HCT116 (cell line): ENCODE measurements at regions not wholly inside any gene's neighbourhood (a gene's known extent, or its start where the extent isn't known, plus 50 kb on each side); places are given as distances from the start of the nearest gene placed in this dataset.

Experiments
- ATAC-seq: fragments of 200-7000 bp; cut with Tn5 transposase; 2 replicates; pipeline ENCODE4 v1.9.1; 2020; ENCODE audit warnings: mild to moderate bottlenecking, moderate library complexity
- BruUV-seq: library from RNA; stranded (reverse); fragments of 400-500 nt; replicated peaks from 2 replicates; lab custom pipeline; 2021; lab: Mats Ljungman, UMichigan
- CTCF ChIA-PET: fragments of 300-600 bp; sonication (Branson Sonifier 250); formaldehyde crosslinking; loops from one replicate; lab custom pipeline; 2021; ENCODE audit warnings: antibody characterized with exemption; lab: Charles Lee
- POLR2A ChIA-PET: fragments of 300-600, 350-600 bp; sonication (Branson Sonifier 250); formaldehyde crosslinking; loops from one replicate; lab custom pipeline; 2021; ENCODE audit warnings: antibody characterized with exemption; lab: Charles Lee
- RAD21 ChIA-PET, 2 experiments: fragments of 300-600 bp; sonication (Branson Sonifier 250); formaldehyde crosslinking; loops; one replicate each; lab custom pipeline; 2023; ENCODE audit warnings: low total read pairs in 2 of 2; ENCODE audit not compliant: uncharacterized antibody in 2 of 2, unreplicated experiment in 2 of 2, low non-redundant PET in 1 of 2; lab: Charles Lee
- DNase-seq: peaks from one replicate; pipeline ENCODE4 v3.0.0-alpha.2; 2010; ENCODE audit warnings: low read depth, low spot score
- H2AFZ ChIP-seq: fragments of 200-600 bp; shearing (Covaris generic), sonication (generic); 2 replicates; pipeline ENCODE4 v1.6.1; 2017; ENCODE audit warnings: low read depth, mixed run types, mixed read lengths, antibody characterized with exemption, low read length; ENCODE audit not compliant: poor library complexity, severe bottlenecking
- H3K27ac ChIP-seq: 2 replicates; pipeline ENCODE4 v1.5.1; 2012; ENCODE audit warnings: low read depth, low read length
- H3K27me3 ChIP-seq: fragments of 200-600 bp; sonication (generic); 2 replicates; pipeline ENCODE4 v1.6.1; 2016; ENCODE audit warnings: mixed run types, low read length, mixed read lengths; ENCODE audit not compliant: insufficient read depth
- H3K36me3 ChIP-seq, 2 experiments: fragments of 200-500 bp in 1 of 2; fragments of 200-600 bp in 1 of 2; sonication (Bioruptor generic) in 1 of 2; sonication (generic) in 1 of 2; 2 replicates each; pipeline versions ENCODE4 v1.5.1 to v1.6.1; 2014 to 2016; ENCODE audit warnings: low read length in 2 of 2, inconsistent platforms in 1 of 2, mixed read lengths in 1 of 2, mixed run types in 1 of 2; ENCODE audit not compliant: insufficient read depth in 2 of 2, control insufficient read depth in 1 of 2
- H3K4me1 ChIP-seq, 2 experiments: fragments of 200-600 bp in 1 of 2; sonication (generic) in 1 of 2; 2 replicates each; pipeline versions ENCODE4 v1.5.1 to v1.6.1; 2012 to 2017; ENCODE audit warnings: low read length in 2 of 2, inconsistent platforms in 1 of 2, mild to moderate bottlenecking in 1 of 2, mixed read lengths in 1 of 2, mixed run types in 1 of 2, moderate library complexity in 1 of 2; ENCODE audit not compliant: insufficient read depth in 2 of 2, control insufficient read depth in 1 of 2
- H3K4me2 ChIP-seq: fragments of 200-600 bp; sonication (generic); 2 replicates; pipeline ENCODE4 v1.6.1; 2017; ENCODE audit warnings: mixed run types, low read length, mixed read lengths
- H3K4me3 ChIP-seq, 2 experiments: fragments of 200-600 bp in 1 of 2; sonication (generic) in 1 of 2; replicated peaks in 1 of 2; 2 replicates each; pipeline ENCODE4 v1.5.1; 2011 to 2016; ENCODE audit warnings: low read length in 2 of 2, control low read depth in 1 of 2, low read depth in 1 of 2, mild to moderate bottlenecking in 1 of 2, mixed read lengths in 1 of 2, mixed run types in 1 of 2
- H3K79me2 ChIP-seq: fragments of 200-600 bp; sonication (generic); 2 replicates; pipeline ENCODE4 v1.6.1; 2017; ENCODE audit warnings: mild to moderate bottlenecking, mixed run types, low read length, moderate library complexity, mixed read lengths; ENCODE audit not compliant: insufficient read depth
- H3K9ac ChIP-seq: fragments of 200-600 bp; sonication (generic); 2 replicates; pipeline ENCODE4 v1.6.1; 2016; ENCODE audit warnings: low read length, mixed read lengths
- H3K9me2 ChIP-seq: fragments of 200-600 bp; sonication (generic), shearing (Covaris generic); 2 replicates; pipeline ENCODE4 v1.6.1; 2017; ENCODE audit warnings: mixed run types, mild to moderate bottlenecking, moderate library complexity; ENCODE audit not compliant: insufficient read depth
- H3K9me3 ChIP-seq, 2 experiments: fragments of 200-500 bp in 1 of 2; fragments of 200-600 bp in 1 of 2; sonication (Bioruptor generic) in 1 of 2; sonication (generic) in 1 of 2; 2 replicates each; pipeline ENCODE4 v1.6.1; 2014 to 2017; ENCODE audit warnings: low read length in 2 of 2, mixed read lengths in 2 of 2, inconsistent platforms in 1 of 2, low read depth in 1 of 2, mild to moderate bottlenecking in 1 of 2, mixed run types in 1 of 2, moderate library complexity in 1 of 2; ENCODE audit not compliant: control insufficient read depth in 1 of 2, insufficient read depth in 1 of 2
- H4K20me1 ChIP-seq: fragments of 200-600 bp; sonication (generic), shearing (Covaris generic); 2 replicates; pipeline ENCODE4 v1.6.1; 2017; ENCODE audit warnings: mixed run types, mild to moderate bottlenecking, moderate library complexity; ENCODE audit not compliant: insufficient read depth
- CBX3 ChIP-seq: IDR thresholded peaks from 2 replicates; pipeline ENCODE4 v1.6.1; 2012; ENCODE audit warnings: low read depth
- CEBPB ChIP-seq: IDR thresholded peaks from 2 replicates; pipeline ENCODE4 v1.6.1; 2012; ENCODE audit warnings: low read depth
- EGR1 ChIP-seq: IDR thresholded peaks from 2 replicates; pipeline ENCODE4 v1.6.1; 2012; ENCODE audit warnings: low read depth
- ELF1 ChIP-seq: IDR thresholded peaks from 2 replicates; pipeline ENCODE4 v1.6.1; 2012; ENCODE audit warnings: low read depth, borderline replicate concordance
- EZH2 ChIP-seq: fragments of 200-600 bp; sonication (generic); IDR thresholded peaks from 2 replicates; pipeline ENCODE4 v1.6.1; 2017; ENCODE audit warnings: antibody characterized with exemption, mixed run types
- EZH2phosphoT487 ChIP-seq: fragments of 200-600 bp; IDR thresholded peaks from 2 replicates; pipeline ENCODE4 v1.6.1; 2018; ENCODE audit warnings: antibody characterized with exemption, borderline replicate concordance
- FOSL1 ChIP-seq: IDR thresholded peaks from 2 replicates; pipeline ENCODE4 v1.6.1; 2012; ENCODE audit warnings: low read depth
- POLR2A ChIP-seq: IDR thresholded peaks from 2 replicates; pipeline ENCODE4 v1.7.0; 2011; ENCODE audit warnings: borderline replicate concordance; ENCODE audit not compliant: insufficient read depth, insufficient read length; ENCODE audit errors: extremely low read depth
- POLR2AphosphoS5 ChIP-seq: IDR thresholded peaks from 2 replicates; pipeline ENCODE4 v1.6.1; 2011; ENCODE audit warnings: mild to moderate bottlenecking, low read depth, low read length, moderate library complexity
- SIN3A ChIP-seq: IDR thresholded peaks from 2 replicates; pipeline ENCODE4 v1.6.1; 2012; ENCODE audit warnings: low read depth
- SP1 ChIP-seq: IDR thresholded peaks from 2 replicates; pipeline ENCODE4 v1.6.1; 2012; ENCODE audit warnings: low read depth
- SRF ChIP-seq: IDR thresholded peaks from 2 replicates; pipeline ENCODE4 v1.6.1; 2012; ENCODE audit warnings: low read depth
- YY1 ChIP-seq: IDR thresholded peaks from 2 replicates; pipeline ENCODE4 v1.6.1; 2011; ENCODE audit warnings: low read length, low read depth, moderate library complexity, mild to moderate bottlenecking; ENCODE audit not compliant: insufficient replicate concordance; ENCODE audit errors: extremely low read depth
- intact Hi-C: fragments of 100-400 bp; cut with micrococcal nuclease; formaldehyde crosslinking; loops from 2 replicates; pipeline ENCODE4 v1.10.0; 2022
- TF ChIP-seq, protein P1 (sequence below): IDR thresholded peaks from 2 replicates; pipeline ENCODE4 v1.6.1; 2012; ENCODE audit warnings: low read depth
- TF ChIP-seq, protein P2 (sequence below): IDR thresholded peaks from 2 replicates; pipeline ENCODE4 v1.6.1; 2012
- TF ChIP-seq, protein P3 (sequence below): IDR thresholded peaks from 2 replicates; pipeline ENCODE4 v1.6.1; 2011; ENCODE audit warnings: mild to moderate bottlenecking, low read length, moderate library complexity; ENCODE audit not compliant: insufficient replicate concordance; ENCODE audit errors: extremely low read depth

DNA sequence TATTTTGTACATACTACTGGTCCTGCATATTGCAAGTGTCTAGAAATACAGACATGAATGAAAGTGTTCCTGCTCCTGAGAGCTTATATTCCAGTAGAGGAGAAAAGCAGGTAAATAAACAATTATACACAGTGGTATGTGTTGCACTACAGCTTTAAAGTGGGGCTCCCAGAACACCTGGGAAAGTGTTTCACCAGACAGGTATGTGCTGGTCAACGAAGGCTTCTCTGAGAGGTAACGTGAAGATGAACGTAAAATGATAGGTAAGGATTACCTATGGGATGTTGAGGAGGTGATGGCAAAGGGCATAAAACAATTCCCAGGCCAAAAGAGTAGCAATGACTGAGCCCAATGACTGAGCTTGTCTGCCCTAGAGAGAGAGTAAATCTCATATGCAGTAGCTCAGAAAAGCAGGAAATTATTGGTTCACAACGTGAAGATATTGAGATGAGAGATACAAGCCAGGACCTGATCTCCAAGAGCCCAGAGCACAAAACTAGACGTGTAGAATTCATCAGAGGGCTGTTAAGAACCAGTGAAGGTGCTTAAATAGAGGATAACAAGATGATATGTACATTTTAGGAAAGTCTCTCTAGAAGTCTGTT lies 459.1 kb upstream of the BCHE start:
- intact Hi-C loops, result loop anchor here (10.0 kb wide), 1 partner anchor 61 kb away; no protein-coding TSS in a partner anchor
- H3K27me3 ChIP-seq, result no peaks in the 10 kb centered on the region
- ChIA-PET POLR2A (no interaction called here), CTCF (no interaction called here)
- no peaks in the 10 kb centered on the region for H3K4me1 ChIP-seq
- H3K79me2 ChIP-seq, result no peaks in the 10 kb centered on the region
- no peak overlapping the region for H3K4me3 ChIP-seq
- no peak overlapping the region for H2AFZ ChIP-seq
- DNase-seq, result no peak
- BruUV-seq, result no TSS peak
- H3K36me3 ChIP-seq, result no peaks in the 10 kb centered on the region
- H3K4me2 ChIP-seq, result no peak overlapping the region
- no peak overlapping the region for H3K9ac ChIP-seq
- TF ChIP-seq POLR2A (no peak), EZH2 (no peak), POLR2AphosphoS5 (no peak), ELF1 (no peak), SRF (no peak), SP1 (no peak), FOSL1 (no peak), CEBPB (no peak), CBX3 (no peak), EZH2phosphoT487 (no peak), SIN3A (no peak), YY1 (no peak), EGR1 (no peak)
- TF ChIP-seq, protein P1, sequence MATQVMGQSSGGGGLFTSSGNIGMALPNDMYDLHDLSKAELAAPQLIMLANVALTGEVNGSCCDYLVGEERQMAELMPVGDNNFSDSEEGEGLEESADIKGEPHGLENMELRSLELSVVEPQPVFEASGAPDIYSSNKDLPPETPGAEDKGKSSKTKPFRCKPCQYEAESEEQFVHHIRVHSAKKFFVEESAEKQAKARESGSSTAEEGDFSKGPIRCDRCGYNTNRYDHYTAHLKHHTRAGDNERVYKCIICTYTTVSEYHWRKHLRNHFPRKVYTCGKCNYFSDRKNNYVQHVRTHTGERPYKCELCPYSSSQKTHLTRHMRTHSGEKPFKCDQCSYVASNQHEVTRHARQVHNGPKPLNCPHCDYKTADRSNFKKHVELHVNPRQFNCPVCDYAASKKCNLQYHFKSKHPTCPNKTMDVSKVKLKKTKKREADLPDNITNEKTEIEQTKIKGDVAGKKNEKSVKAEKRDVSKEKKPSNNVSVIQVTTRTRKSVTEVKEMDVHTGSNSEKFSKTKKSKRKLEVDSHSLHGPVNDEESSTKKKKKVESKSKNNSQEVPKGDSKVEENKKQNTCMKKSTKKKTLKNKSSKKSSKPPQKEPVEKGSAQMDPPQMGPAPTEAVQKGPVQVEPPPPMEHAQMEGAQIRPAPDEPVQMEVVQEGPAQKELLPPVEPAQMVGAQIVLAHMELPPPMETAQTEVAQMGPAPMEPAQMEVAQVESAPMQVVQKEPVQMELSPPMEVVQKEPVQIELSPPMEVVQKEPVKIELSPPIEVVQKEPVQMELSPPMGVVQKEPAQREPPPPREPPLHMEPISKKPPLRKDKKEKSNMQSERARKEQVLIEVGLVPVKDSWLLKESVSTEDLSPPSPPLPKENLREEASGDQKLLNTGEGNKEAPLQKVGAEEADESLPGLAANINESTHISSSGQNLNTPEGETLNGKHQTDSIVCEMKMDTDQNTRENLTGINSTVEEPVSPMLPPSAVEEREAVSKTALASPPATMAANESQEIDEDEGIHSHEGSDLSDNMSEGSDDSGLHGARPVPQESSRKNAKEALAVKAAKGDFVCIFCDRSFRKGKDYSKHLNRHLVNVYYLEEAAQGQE, result no peak
- TF ChIP-seq, protein P2, sequence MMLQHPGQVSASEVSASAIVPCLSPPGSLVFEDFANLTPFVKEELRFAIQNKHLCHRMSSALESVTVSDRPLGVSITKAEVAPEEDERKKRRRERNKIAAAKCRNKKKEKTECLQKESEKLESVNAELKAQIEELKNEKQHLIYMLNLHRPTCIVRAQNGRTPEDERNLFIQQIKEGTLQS, result no peak
- TF ChIP-seq, protein P3, sequence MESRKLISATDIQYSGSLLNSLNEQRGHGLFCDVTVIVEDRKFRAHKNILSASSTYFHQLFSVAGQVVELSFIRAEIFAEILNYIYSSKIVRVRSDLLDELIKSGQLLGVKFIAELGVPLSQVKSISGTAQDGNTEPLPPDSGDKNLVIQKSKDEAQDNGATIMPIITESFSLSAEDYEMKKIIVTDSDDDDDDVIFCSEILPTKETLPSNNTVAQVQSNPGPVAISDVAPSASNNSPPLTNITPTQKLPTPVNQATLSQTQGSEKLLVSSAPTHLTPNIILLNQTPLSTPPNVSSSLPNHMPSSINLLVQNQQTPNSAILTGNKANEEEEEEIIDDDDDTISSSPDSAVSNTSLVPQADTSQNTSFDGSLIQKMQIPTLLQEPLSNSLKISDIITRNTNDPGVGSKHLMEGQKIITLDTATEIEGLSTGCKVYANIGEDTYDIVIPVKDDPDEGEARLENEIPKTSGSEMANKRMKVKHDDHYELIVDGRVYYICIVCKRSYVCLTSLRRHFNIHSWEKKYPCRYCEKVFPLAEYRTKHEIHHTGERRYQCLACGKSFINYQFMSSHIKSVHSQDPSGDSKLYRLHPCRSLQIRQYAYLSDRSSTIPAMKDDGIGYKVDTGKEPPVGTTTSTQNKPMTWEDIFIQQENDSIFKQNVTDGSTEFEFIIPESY, result no peak
- TF ChIP-seq, all 23 proteins: peak for 0
- Histone ChIP-seq H4K20me1 (no peaks in the 10 kb centered on the region), H3K9me3 (no peaks in the 10 kb centered on the region), H3K27ac (no peak overlapping the region), H3K9me2 (no peaks in the 10 kb centered on the region; the same call in 1 of the 2 replicates)
- no peak for ATAC-seq
- RAD21 ChIA-PET, result no interaction called here
